ENCODE measurements at regions not wholly inside any gene's neighbourhood (a gene's known extent, or its start where the extent isn't known, plus 50 kb on each side); places are given as distances from the start of the nearest gene placed in this dataset.

DNA sequence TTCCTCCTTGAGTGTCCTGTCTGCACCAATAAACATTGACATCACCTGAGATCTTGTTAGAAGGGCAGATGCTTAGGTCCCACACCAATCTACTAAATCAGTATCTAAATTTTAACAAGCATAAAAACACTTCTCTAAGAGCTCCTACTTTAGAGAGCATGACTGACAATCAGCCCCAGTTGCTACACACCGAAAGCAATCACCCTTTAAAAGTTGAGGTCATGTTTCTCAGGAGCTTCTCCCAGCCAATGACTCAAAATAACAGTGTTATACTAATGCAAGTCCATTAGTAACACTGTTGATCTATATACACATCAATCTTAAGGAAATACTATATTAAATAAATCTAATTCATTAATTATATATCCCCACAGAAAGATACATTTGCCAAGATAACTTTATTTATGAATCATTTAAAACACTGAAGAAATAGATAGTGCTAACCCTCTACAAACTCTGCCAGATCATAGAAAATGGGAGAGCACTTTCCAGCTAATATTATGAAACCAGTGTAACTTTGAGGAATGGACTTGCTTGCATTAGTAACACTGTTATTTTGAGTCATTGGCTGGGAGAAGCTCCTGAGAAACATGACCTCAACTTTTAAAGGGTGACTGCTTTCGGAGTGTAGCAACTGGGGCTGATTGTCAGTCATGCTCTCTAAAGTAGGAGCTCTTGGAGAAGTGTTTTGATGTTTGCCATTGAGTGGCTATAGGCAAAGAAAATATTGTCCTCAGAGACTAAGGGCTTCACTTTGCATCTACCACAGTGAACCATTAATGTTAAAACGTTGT lies 109.8 kb upstream of the HDX start:
- no peaks in the 10 kb centered on the region for H3K9me3 ChIP-seq
- TF ChIP-seq, protein P1, sequence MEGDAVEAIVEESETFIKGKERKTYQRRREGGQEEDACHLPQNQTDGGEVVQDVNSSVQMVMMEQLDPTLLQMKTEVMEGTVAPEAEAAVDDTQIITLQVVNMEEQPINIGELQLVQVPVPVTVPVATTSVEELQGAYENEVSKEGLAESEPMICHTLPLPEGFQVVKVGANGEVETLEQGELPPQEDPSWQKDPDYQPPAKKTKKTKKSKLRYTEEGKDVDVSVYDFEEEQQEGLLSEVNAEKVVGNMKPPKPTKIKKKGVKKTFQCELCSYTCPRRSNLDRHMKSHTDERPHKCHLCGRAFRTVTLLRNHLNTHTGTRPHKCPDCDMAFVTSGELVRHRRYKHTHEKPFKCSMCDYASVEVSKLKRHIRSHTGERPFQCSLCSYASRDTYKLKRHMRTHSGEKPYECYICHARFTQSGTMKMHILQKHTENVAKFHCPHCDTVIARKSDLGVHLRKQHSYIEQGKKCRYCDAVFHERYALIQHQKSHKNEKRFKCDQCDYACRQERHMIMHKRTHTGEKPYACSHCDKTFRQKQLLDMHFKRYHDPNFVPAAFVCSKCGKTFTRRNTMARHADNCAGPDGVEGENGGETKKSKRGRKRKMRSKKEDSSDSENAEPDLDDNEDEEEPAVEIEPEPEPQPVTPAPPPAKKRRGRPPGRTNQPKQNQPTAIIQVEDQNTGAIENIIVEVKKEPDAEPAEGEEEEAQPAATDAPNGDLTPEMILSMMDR (IDR thresholded peaks at IDR 0.05; ENCODE audit: low read depth, low read length) = no peak
- no peaks in the 10 kb centered on the region for H3K36me3 ChIP-seq
- no peaks in the 10 kb centered on the region for H3K27me3 ChIP-seq
- DNase-seq = no peak
- H3K4me1 ChIP-seq = no peaks in the 10 kb centered on the region
- no peak overlapping the region for H3K4me3 ChIP-seq (ENCODE audit: low read depth, low read length)

DNA sequence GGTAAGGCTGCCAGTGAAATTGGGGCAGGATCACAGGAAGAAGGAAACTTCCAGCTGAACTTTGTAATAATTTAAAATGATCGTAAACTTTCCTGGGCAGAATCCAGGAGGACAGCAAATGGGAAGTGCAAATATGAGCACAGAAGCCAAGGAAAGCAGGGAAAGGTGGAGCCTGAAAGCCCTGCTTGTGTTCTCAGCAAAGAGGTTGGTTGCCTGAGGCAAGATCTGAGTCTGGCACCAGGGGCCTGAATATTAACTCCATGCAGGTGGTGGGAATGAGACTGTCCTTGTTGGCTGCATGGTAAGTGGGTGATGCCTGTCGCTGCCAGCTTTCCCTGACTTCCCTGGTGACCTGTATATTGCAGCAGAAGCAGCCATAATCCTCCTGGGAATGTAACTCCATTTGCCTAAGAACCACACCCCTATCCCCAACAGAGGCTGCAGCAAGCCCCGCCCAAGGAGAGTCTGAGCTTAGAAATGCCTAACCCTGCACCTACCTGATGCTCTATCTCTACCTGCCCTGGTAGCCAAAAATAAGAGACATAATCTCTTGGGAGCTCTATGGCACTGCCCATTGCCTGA lies 132.0 kb upstream of the HDX start:
- Histone ChIP-seq H3K9me3 (no peaks in the 10 kb centered on the region), H3K4me1 (no peaks in the 10 kb centered on the region), H3K36me3 (no peaks in the 10 kb centered on the region), H3K4me3 (ENCODE audit: low read depth, low read length) (no peak overlapping the region), H3K27me3 (no peaks in the 10 kb centered on the region)
- peak; percentile 27 for DNase-seq
- TF ChIP-seq, protein P1 (IDR thresholded peaks at IDR 0.05; ENCODE audit: low read depth, low read length) = no peak

DNA sequence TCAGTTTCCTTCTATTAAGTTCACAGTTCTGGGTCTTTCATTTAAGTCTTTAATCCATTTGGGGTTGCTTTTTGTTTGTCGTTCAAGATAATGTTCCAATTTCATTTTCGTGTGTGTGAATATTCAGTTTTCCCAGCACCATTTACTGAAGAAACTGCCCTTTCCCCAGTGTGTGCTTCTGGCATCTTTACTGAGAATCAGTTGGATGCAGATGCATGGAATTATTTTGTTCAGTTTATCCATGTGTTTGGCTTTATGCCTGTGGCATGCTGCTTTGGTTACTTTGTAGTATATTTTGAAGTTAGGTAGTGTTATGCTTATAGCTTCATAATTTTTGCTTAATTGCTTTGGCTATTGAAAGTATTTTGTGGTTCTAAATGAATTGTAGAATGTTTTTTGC lies 163.8 kb upstream of the HDX start:
- H3K27me3 ChIP-seq = no peaks in the 10 kb centered on the region
- DNase-seq = no peak
- TF ChIP-seq, protein P1 (IDR thresholded peaks at IDR 0.05; ENCODE audit: low read depth, low read length) = no peak
- no peak overlapping the region for H3K4me3 ChIP-seq (ENCODE audit: low read depth, low read length)
- no peaks in the 10 kb centered on the region for H3K36me3 ChIP-seq
- H3K4me1 ChIP-seq = no peaks in the 10 kb centered on the region
- no peaks in the 10 kb centered on the region for H3K9me3 ChIP-seq

DNA sequence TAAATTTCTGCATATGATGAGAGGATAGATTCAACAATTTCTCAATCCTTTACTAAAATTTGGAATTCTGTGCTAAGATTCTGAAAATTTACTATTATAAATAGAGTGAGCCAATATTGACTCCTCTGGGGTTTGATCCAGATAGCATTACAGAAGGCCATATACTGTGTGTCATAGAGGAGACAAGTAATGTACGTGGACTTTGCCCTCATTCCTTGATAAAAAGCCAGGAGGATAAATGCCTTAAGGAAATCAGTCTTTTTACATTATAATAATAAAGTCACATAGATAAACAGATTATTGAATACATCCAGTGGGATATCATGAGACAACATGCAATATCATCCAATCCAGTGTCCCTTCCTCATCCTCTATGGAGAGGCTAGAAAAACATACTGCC lies 188.0 kb upstream of the HDX start:
- no peaks in the 10 kb centered on the region for H3K27me3 ChIP-seq
- no peaks in the 10 kb centered on the region for H3K4me1 ChIP-seq
- TF ChIP-seq, protein P1 (IDR thresholded peaks at IDR 0.05; ENCODE audit: low read depth, low read length) = no peak
- DNase-seq = no peak
- no peaks in the 10 kb centered on the region for H3K36me3 ChIP-seq
- H3K4me3 ChIP-seq (ENCODE audit: low read depth, low read length) = no peak overlapping the region
- no peaks in the 10 kb centered on the region for H3K9me3 ChIP-seq

DNA sequence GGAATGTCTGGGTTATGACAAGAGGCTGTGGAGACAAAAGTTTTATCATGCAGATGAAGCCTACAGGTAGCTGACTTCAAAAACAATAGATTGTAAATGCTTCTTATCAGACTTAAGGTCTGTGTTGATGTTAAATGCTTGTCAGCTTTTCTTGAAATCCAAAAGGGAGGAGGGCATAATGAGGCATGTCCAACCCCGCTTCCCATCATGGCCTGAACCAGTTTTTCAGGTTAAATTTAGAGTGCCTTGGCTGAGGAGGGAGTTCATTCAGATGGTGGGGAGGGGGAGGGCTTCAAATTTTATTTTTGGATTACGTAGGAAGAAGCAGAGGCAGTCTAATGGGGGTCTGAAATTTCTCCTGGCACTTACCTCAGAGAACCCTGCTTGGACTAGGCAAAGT lies 207.7 kb upstream of the HDX start:
- Histone ChIP-seq H3K36me3 (no peaks in the 10 kb centered on the region), H3K4me1 (no peaks in the 10 kb centered on the region), H3K9me3 (no peaks in the 10 kb centered on the region), H3K27me3 (no peaks in the 10 kb centered on the region), H3K4me3 (ENCODE audit: low read depth, low read length) (no peak overlapping the region)
- no peak for DNase-seq
- TF ChIP-seq, protein P1 (IDR thresholded peaks at IDR 0.05; ENCODE audit: low read depth, low read length) = no peak

DNA sequence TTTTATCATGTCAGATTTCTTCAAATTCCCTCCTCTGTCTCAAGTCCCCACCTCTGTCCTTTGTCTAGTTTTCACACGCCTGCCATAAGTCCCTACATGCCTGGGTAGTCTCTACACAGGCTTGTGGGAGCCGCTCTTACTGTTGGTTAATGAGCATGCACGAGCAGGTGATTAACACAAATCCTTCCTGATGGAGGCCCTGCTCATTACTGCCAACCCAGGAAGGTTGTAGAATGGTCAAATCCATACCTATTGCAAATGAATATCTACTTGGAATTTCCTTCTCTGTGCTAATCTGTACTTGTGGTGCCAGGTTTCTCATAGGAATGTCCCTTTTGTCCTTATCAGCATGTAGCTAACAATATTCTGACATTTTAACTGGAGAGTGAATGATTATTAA lies 208.4 kb upstream of the HDX start:
- Histone ChIP-seq H3K27me3 (no peaks in the 10 kb centered on the region), H3K36me3 (no peaks in the 10 kb centered on the region), H3K9me3 (no peaks in the 10 kb centered on the region), H3K4me3 (ENCODE audit: low read depth, low read length) (no peak overlapping the region), H3K4me1 (no peaks in the 10 kb centered on the region)
- no peak for DNase-seq
- TF ChIP-seq, protein P1 (IDR thresholded peaks at IDR 0.05; ENCODE audit: low read depth, low read length) = no peak

Data from BE2C (cell line).